SH-SY5Y (cell line): ENCODE measurements at regions not wholly inside any gene's neighbourhood (a gene's known extent, or its start where the extent isn't known, plus 50 kb on each side); places are given as distances from the start of the nearest gene placed in this dataset.

Experiments used
- GATA2 ChIP-seq: IDR thresholded peaks from 2 replicates; pipeline ENCODE4 v1.6.1; 2011; ENCODE audit warnings: mild to moderate bottlenecking, low read depth, low read length
- GATA3 ChIP-seq: IDR thresholded peaks from 2 replicates; pipeline ENCODE4 v1.6.1; 2011; ENCODE audit warnings: low read depth, mild to moderate bottlenecking, low read length, moderate library complexity

- TF ChIP-seq GATA3 (no peak), GATA2 (no peak)
Observed at GRCh38 chr13:31433207-31433606, 233.4 kb downstream of the B3GLCT start.
